ENCODE measurements at regions not wholly inside any gene's neighbourhood (a gene's known extent, or its start where the extent isn't known, plus 50 kb on each side); places are given as distances from the start of the nearest gene placed in this dataset.
"Not testable (repeated sequence)": the region's sequence is repeated elsewhere in the genome, so short reads cannot be mapped to it uniquely, and the experiment has no call there.

GRCh38 chr3:5678844-5679243 lies 491.3 kb downstream of the EDEM1 start:
- DNase-seq (ENCODE audit: low read depth in 2 of 3, low spot score in 2 of 3) = no peak

DNA sequence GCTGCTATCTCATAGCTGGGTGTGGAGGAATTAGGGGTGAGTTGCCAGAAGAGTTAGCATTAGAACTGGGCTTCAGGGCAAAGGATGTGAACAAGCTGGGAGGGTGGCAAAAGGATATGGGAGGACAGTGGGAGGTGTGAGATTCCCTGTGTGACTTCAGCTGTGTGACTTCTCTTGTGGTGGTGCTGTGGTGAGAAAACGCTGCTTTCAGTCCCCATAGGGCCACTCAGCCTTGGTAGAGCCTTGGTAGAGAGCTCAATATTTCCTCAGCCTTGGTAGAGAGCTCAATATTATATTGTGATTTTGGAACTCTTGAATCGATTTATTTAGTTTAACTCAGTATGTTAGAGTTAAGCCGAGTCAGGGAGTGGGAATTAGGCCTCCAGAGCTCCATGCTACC lies 499.7 kb downstream of the EDEM1 start:
- DNase-seq (ENCODE audit: low read depth in 2 of 3, low spot score in 2 of 3) = no peak

- no peak for DNase-seq (ENCODE audit: low read depth in 2 of 3, low spot score in 2 of 3)
Observed at GRCh38 chr3:5690490-5690889, 503.0 kb downstream of the EDEM1 start.

DNA sequence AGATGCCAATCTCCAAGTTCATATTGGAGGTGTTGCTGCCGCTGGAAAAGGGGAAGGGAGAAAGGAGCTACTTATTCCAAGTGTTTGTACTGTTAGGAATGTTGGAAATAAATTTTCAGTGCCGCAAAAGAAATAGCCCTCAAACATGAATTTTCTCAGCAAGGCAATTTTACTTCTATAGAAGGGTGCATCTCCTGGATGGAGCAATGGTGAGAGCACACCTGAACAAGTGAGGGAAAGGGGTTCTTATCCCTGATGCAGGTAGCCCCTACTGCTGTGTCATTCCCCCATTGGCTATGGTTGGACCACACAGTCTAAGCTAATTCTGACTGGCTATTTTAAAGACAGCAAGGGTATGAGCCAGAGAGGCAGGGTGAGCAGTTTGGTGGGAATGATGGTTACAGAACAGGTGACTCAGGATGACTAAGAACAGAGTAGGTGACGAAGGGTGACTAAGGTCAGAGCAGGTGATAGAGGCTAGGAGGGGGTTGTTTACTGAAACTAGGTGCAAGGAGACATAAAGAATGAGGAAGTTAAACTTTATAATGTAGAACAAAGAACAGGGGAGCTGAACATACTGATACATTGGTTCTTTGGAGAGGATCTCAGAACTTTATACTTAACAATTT lies 503.5 kb downstream of the EDEM1 start:
- DNase-seq (ENCODE audit: low read depth in 2 of 3, low spot score in 2 of 3) = no peak

DNA sequence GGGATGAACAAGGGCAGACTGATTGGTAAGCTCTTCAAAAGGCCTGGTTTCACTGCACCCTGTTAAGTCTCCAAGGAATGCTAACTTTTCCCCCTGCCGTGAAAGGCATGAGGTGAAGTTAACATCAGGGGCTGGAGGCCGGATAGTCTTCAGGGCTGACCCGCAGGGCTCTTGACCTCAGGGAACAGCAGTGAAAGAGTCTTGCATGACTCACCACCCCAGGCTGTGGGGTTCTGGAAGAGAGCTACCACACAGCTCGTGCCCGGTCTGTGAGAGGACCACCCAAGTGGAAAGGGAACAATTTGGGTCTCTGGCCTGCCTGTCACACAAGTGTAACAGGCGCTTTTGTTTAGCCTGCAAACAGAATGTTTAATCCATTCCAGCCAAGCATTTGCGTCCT lies 504.9 kb downstream of the EDEM1 start:
- DNase-seq (ENCODE audit: low read depth in 2 of 3, low spot score in 2 of 3) = no peak

GRCh38 chr3:5694266-5694665 lies 506.8 kb downstream of the EDEM1 start:
- no peak for DNase-seq (ENCODE audit: low read depth in 2 of 3, low spot score in 2 of 3)

GRCh38 chr3:5698851-5699250 lies 511.3 kb downstream of the EDEM1 start:
- DNase-seq (ENCODE audit: low read depth in 2 of 3, low spot score in 2 of 3) = no peak

DNA sequence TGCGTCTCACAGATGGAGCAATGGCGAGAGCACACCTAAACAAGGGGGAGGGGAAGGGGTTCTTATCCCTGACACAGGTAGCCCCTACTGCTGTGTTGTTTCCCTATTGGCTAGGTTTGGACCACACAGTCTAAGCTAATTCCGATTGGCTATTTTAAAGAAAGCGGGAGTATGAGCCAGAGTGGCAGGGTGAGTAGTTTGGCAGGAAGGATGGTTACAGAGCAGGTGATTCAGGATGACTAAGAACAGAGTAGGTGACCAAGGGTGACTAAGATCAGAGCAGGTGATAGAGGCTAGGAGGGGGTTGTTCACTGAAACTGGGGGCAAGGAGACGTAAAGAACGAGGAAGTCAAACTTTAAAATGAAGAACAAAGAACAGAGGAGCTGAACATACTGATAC lies 511.8 kb downstream of the EDEM1 start:
- DNase-seq (ENCODE audit: low read depth in 2 of 3, low spot score in 2 of 3) = no peak

- DNase-seq (ENCODE audit: low read depth in 2 of 3, low spot score in 2 of 3) = no peak
Observed at GRCh38 chr3:5699811-5700210, 512.3 kb downstream of the EDEM1 start.

DNA sequence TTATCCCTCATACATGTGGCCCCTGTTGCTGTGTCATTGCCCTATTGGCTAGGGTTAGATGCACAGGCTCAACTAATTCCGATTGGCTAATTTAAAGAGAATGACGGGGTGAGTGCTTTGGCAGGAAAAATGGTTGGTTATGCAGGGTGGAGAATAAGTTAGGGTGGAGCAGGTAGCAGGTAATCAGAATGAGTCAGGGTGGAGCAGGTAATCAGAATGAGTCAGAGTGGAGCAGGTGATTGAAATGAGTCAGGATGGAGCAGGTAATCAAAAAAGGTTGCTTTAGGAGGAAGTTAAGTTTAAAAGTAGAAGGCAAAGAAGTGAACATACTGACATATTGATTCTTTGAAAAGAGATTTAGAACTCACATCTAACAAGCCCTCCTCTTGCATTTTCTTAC lies 513.5 kb downstream of the EDEM1 start:
- not testable (repeated sequence) for DNase-seq (ENCODE audit: low read depth in 2 of 3, low spot score in 2 of 3)

GRCh38 chr3:5707794-5708193 lies 520.3 kb downstream of the EDEM1 start:
- DNase-seq (ENCODE audit: low read depth in 2 of 3, low spot score in 2 of 3) = no peak

DNA sequence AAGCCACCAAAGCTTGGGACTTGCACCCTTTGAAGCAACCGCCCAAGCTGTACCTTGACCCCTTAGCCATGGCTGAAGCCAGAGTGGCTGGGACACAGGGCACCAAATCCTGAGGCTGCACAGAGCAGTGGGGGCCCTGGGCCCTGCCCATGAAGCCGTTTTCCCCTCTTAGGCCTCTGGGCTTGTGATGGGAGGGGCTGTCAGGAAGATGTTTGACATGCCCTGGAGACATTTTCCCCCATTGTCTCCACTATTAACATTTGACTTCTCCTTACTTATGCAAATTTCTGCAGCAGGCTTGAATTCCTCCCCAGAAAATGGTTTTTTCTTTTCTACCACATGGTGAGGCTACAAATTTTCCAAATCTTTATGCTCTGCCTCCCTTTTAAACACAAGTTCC lies 522.2 kb downstream of the EDEM1 start:
- no peak for DNase-seq (ENCODE audit: low read depth in 2 of 3, low spot score in 2 of 3)

DNA sequence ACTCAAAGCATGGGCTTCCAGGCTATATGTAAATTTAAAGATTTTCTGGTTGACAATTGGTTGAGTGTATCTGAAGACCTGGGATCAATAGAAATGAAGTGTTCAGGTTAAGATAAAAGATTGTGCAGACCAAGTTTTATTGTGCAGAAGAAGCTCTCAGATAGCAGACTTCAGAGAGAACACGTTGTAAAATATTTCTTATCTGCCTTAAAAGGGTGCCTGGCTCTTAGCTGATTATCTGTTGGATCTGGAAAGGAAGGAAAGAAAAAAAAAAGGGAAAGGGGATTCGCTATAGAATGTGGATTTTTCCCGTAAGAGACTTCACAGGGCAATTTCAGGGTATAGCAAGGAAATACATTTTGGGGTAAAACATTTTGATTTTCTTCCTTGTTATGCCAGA lies 523.2 kb downstream of the EDEM1 start:
- no peak for DNase-seq (ENCODE audit: low read depth in 2 of 3, low spot score in 2 of 3)

DNA sequence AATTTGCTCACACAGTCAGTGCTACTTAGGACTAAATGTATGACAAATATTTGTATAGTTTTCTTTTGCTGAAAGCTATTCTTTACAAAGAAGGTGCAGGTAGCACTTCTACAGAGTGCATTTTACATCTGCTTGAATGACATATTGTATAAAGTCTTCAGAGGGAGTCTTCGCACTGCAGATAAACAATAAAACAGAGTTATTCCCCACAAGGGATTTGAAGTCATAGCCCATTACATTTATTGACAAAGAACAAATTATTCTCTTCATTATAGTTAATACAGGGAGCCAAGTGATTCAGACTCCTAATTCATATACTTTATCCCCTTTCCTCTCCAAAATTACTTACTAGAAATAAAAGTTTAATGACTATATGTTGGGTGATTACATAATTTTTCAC lies 529.7 kb downstream of the EDEM1 start:
- DNase-seq (ENCODE audit: low read depth in 2 of 3, low spot score in 2 of 3) = no peak

- DNase-seq (ENCODE audit: low read depth in 2 of 3, low spot score in 2 of 3) = not testable (repeated sequence)
Observed at GRCh38 chr3:5719668-5720067, 532.2 kb downstream of the EDEM1 start.

GRCh38 chr3:5725801-5726200 lies 538.3 kb downstream of the EDEM1 start:
- DNase-seq (ENCODE audit: low read depth in 2 of 3, low spot score in 2 of 3) = no peak

DNA sequence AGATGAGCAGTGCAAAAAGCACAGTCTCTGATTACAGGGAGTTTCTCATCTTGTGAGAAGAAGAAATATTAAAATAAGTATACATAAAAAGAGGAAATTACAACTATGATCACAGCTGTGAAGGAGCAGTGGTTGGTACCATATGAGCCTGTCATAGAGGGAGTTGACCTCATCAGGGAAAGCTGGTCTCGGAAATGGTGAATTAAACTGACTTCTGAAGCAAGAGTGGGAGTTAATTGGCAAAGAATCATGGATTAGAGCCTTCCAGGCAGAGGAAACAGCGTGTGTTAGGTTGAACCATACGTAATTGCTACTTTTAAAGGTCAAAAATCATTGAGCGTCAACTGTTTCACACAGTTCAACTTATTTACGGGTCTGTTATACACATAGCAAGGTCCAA lies 539.1 kb downstream of the EDEM1 start:
- no peak for DNase-seq (ENCODE audit: low read depth in 2 of 3, low spot score in 2 of 3)

DNA sequence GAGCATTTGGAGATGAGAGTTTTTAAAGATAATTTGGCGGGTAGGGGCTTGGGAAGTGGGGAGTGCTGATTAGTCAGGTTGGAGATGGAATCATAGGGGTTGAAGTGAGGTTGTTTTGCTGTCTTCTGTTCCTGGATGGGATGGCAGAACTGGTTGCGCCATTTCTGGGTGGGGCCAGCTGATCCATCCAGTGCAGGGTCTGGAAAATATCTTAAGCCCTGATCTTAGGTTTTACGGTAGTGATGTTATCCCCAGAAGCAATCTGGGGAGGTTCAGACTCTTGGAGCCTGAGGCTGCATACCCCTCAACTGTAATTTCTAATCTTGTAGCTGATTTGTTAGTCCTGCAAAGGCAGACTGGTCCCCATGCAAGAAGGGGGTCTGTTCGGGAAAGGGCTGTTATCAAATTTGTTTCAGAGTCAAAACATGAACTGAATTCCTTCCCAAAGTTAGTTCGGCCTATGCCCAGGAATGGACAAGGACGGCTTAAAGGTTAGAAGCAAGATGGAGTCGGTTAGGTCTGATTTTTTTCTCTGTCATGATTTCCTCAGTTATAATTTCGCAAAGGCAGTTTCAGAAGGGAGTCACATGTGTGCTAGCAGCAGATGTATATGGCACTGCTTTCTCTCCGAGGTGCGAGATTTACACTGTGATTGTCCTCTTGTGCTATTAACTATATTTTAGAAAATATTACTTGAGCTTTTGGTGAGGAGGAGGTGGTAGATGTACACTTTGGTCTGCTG lies 540.4 kb downstream of the EDEM1 start:
- DNase-seq (ENCODE audit: low read depth in 2 of 3, low spot score in 2 of 3) = no peak

DNA sequence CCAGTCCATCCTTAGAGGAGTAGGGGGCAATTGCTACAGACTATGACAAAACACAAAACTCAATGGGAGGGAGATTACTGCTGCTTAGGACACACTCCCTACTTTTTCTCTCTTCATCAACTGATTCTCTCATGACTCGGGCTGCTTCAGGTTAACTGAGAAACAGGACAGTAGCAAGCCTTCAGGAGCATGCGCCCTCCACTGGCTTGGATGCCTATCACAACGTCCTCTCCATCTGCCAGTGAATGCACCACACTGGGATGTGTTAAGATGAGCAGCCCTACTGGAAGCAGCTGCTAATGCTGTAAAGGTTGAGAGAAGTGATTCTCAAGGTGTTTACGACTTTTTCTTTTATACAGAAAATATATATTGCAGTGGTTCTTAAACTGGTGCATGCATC lies 542.3 kb downstream of the EDEM1 start:
- DNase-seq (ENCODE audit: low read depth in 2 of 3, low spot score in 2 of 3) = no peak

DNA sequence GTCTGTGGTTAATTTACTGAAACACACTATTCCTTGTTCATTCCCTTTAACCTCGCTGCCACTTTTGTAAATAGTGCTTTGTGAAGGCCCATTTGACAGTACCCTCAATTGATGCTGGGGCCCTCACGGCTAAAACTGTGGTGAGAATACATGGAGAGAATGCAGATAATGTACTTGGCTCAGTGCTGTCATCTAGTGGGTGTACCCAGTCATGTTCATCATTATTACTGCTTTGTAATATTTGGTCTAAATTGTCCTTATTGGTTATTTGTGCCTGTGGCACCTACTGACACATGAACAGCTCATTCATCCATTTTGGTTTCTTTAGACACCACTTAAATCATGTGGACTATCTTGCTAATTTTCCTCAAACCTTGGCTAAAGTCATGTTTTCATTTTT lies 543.6 kb downstream of the EDEM1 start:
- no peak for DNase-seq (ENCODE audit: low read depth in 2 of 3, low spot score in 2 of 3)

- no peak for DNase-seq (ENCODE audit: low read depth in 2 of 3, low spot score in 2 of 3)
Observed at GRCh38 chr3:5732081-5732480, 544.6 kb downstream of the EDEM1 start.

DNA sequence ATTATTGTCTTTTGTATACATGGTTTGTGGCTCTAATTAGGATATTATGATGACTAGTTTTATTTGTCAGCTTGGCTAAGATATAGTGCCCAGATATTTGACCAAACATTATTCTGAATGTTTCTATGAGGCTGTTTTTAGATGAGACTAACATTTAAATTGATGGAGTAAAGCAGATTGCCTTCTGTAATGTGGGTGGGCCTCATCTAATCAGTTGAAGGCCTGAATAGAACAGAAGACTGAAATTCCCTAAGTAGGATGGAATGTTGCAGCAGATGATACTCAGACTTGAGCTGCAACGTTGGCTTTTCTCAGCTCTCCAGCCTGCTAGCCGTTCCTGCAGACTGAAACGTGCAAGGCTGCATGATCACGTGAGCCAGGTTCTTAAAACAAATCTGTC lies 546.5 kb downstream of the EDEM1 start:
- DNase-seq (ENCODE audit: low read depth in 2 of 3, low spot score in 2 of 3) = no peak

DNA sequence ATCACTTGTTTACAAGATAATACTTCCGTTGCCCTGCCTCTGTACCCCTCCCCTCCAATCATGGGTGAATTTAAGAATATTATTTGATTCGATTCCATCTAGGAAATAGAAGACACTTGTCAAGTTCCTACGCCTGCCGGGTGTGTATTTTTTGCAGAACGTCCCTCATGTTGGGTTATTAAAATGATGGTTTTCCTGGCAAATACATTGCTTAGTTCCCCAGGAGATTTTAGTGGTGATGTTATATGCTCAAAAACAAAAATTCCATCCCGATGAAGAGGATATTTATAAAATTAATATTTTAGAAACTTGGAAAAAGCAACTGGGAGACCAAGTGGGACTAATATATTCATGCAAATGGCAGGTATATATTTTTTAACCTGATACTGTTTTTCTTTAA lies 548.4 kb downstream of the EDEM1 start:
- no peak for DNase-seq (ENCODE audit: low read depth in 2 of 3, low spot score in 2 of 3)

All from activated CD8-positive, alpha-beta memory T cell treated with anti-CD3 and anti-CD28 coated beads for 48 hours (primary cell).